Neural cell (in vitro differentiated cells): ENCODE measurements at regions not wholly inside any gene's neighbourhood (a gene's known extent, or its start where the extent isn't known, plus 50 kb on each side); places are given as distances from the start of the nearest gene placed in this dataset.

Source experiments
- H2AFZ ChIP-seq: fragments of 200-600, 300-800 bp; sonication (generic), shearing (Covaris generic); 2 replicates; pipeline ENCODE4 v1.6.0; 2014; ENCODE audit warnings: low read depth, mild to moderate bottlenecking, antibody characterized with exemption, low read length, moderate library complexity
- H3F3A ChIP-seq: fragments of 200-600 bp; shearing (Covaris generic); 2 replicates; pipeline ENCODE4 v1.6.1; 2016; ENCODE audit warnings: mild to moderate bottlenecking, moderate library complexity, mixed read lengths, antibody characterized with exemption, low read length; ENCODE audit not compliant: insufficient read depth, poor library complexity, severe bottlenecking
- H3K27ac ChIP-seq: fragments of 200-600, 300-800 bp; sonication (generic), shearing (Covaris generic); 2 replicates; pipeline ENCODE4 v1.5.1; 2014; ENCODE audit warnings: mild to moderate bottlenecking, low read length, moderate library complexity
- H3K27me3 ChIP-seq: fragments of 300-800, 200-600 bp; sonication (generic), shearing (Covaris generic); 2 replicates; pipeline ENCODE4 v1.6.0; 2014; ENCODE audit warnings: mild to moderate bottlenecking, low read depth, low read length, moderate library complexity; ENCODE audit not compliant: insufficient read depth
- H3K36me3 ChIP-seq: fragments of 300-800, 200-600 bp; sonication (generic), shearing (Covaris generic); 2 replicates; pipeline ENCODE4 v1.5.1; 2014; ENCODE audit warnings: mild to moderate bottlenecking, antibody characterized with exemption, low read length, moderate library complexity; ENCODE audit not compliant: insufficient read depth
- H3K4me2 ChIP-seq: fragments of 300-800, 200-600 bp; sonication (generic), shearing (Covaris generic); 2 replicates; pipeline ENCODE4 v1.6.0; 2014; ENCODE audit warnings: mild to moderate bottlenecking, low read length
- H3K4me3 ChIP-seq: fragments of 300-800, 200-600 bp; sonication (generic), shearing (Covaris generic); 2 replicates; pipeline ENCODE4 v1.5.1; 2014; ENCODE audit warnings: mild to moderate bottlenecking, low read length, moderate library complexity
- H3K79me2 ChIP-seq: fragments of 200-600 bp; shearing (Covaris generic); replicated peaks from 2 replicates; pipeline ENCODE4 v1.6.0; 2014; ENCODE audit warnings: mild to moderate bottlenecking, low read length, moderate library complexity; ENCODE audit not compliant: insufficient read depth
- H3K9ac ChIP-seq: fragments of 300-800, 200-600 bp; sonication (generic), shearing (Covaris generic); 2 replicates; pipeline ENCODE4 v1.6.1; 2016; ENCODE audit warnings: mild to moderate bottlenecking, low read length, mixed read lengths
- H3K9me2 ChIP-seq: fragments of 200-600 bp; shearing (Covaris generic); 2 replicates; pipeline ENCODE4 v1.6.1; 2016; ENCODE audit warnings: mild to moderate bottlenecking, low read length, mixed read lengths; ENCODE audit not compliant: insufficient read depth
- H3K9me3 ChIP-seq: fragments of 200-600, 300-800 bp; sonication (generic), shearing (Covaris generic); 2 replicates; pipeline ENCODE4 v1.6.1; 2016; ENCODE audit warnings: mild to moderate bottlenecking, mixed run types, low read length, moderate library complexity, mixed read lengths
- H4K20me1 ChIP-seq: fragments of 200-600 bp; shearing (Covaris generic); 2 replicates; pipeline ENCODE4 v1.6.1; 2016; ENCODE audit warnings: mild to moderate bottlenecking, mixed run types; ENCODE audit not compliant: insufficient read depth
- EP300 ChIP-seq: fragments of 450-650 bp; conservative IDR thresholded peaks from 2 replicates; pipeline ENCODE4 v1.6.1; 2014; ENCODE audit warnings: antibody characterized with exemption, mild to moderate bottlenecking, moderate library complexity; ENCODE audit not compliant: poor library complexity, severe bottlenecking
- EZH2 ChIP-seq: fragments of 200-600, 300-800 bp; shearing (Covaris generic), sonication (generic); IDR thresholded peaks from 2 replicates; pipeline ENCODE4 v1.6.1; 2014; ENCODE audit warnings: antibody characterized with exemption, low read length, borderline replicate concordance, mild to moderate bottlenecking; ENCODE audit not compliant: insufficient read depth, poor library complexity, severe bottlenecking
- MXI1 ChIP-seq: fragments of 450-650 bp; conservative IDR thresholded peaks from 2 replicates; pipeline ENCODE4 v1.6.1; 2014; ENCODE audit warnings: antibody characterized with exemption, mild to moderate bottlenecking; ENCODE audit not compliant: poor library complexity, severe bottlenecking
- POLR2AphosphoS5 ChIP-seq: IDR thresholded peaks from 2 replicates; pipeline ENCODE4 v1.6.1; 2012
- RAD21 ChIP-seq: fragments of 450-650 bp; conservative IDR thresholded peaks from 2 replicates; pipeline ENCODE4 v1.6.1; 2014; ENCODE audit warnings: antibody characterized with exemption, mild to moderate bottlenecking, moderate library complexity
- SMC3 ChIP-seq: fragments of 450-650 bp; conservative IDR thresholded peaks from 2 replicates; pipeline ENCODE4 v1.6.1; 2014; ENCODE audit warnings: antibody characterized with exemption, mild to moderate bottlenecking, moderate library complexity; ENCODE audit not compliant: poor library complexity
- TAF1 ChIP-seq: IDR thresholded peaks from 2 replicates; pipeline ENCODE4 v1.6.1; 2012; ENCODE audit warnings: low read depth
- TF ChIP-seq, protein P1 (sequence below): IDR thresholded peaks from 2 replicates; pipeline ENCODE4 v1.6.1; 2012; ENCODE audit warnings: borderline replicate concordance
- TF ChIP-seq, protein P2 (sequence below): fragments of 450-650 bp; IDR thresholded peaks from 2 replicates; pipeline ENCODE4 v1.5.1; 2014; ENCODE audit warnings: antibody characterized with exemption, mild to moderate bottlenecking, moderate library complexity; ENCODE audit not compliant: poor library complexity, severe bottlenecking

DNA sequence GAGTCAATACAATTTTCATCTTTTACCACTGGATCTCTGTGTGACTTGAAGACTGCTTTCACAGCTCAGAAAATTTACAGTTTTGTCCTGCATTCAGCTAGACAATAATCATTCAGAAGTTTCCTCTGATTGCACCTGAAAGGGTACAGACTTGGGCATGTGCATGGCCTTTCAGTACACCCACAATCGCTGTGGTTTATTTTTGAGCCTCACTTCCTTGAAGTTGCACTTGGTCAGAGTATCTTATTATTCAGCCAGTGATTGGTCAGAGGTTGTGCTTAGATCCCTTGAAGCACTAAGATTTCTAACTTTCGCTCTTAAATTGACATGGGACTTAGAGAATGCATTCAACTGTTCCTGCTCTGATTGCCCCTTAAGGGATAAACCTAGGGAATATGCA lies 508.2 kb downstream of the FAM181B start:
- no peaks in the 10 kb centered on the region for H3F3A ChIP-seq
- no peak overlapping the region for H2AFZ ChIP-seq
- H3K27ac ChIP-seq: no peak overlapping the region
- no peak for TF ChIP-seq RAD21
- TF ChIP-seq EP300: no peak
- TF ChIP-seq MXI1: no peak
- no peak for TF ChIP-seq POLR2AphosphoS5
- no peak for TF ChIP-seq EZH2
- no peak for TF ChIP-seq SMC3
- TF ChIP-seq, protein P1, sequence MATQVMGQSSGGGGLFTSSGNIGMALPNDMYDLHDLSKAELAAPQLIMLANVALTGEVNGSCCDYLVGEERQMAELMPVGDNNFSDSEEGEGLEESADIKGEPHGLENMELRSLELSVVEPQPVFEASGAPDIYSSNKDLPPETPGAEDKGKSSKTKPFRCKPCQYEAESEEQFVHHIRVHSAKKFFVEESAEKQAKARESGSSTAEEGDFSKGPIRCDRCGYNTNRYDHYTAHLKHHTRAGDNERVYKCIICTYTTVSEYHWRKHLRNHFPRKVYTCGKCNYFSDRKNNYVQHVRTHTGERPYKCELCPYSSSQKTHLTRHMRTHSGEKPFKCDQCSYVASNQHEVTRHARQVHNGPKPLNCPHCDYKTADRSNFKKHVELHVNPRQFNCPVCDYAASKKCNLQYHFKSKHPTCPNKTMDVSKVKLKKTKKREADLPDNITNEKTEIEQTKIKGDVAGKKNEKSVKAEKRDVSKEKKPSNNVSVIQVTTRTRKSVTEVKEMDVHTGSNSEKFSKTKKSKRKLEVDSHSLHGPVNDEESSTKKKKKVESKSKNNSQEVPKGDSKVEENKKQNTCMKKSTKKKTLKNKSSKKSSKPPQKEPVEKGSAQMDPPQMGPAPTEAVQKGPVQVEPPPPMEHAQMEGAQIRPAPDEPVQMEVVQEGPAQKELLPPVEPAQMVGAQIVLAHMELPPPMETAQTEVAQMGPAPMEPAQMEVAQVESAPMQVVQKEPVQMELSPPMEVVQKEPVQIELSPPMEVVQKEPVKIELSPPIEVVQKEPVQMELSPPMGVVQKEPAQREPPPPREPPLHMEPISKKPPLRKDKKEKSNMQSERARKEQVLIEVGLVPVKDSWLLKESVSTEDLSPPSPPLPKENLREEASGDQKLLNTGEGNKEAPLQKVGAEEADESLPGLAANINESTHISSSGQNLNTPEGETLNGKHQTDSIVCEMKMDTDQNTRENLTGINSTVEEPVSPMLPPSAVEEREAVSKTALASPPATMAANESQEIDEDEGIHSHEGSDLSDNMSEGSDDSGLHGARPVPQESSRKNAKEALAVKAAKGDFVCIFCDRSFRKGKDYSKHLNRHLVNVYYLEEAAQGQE: no peak
- TF ChIP-seq, protein P2, sequence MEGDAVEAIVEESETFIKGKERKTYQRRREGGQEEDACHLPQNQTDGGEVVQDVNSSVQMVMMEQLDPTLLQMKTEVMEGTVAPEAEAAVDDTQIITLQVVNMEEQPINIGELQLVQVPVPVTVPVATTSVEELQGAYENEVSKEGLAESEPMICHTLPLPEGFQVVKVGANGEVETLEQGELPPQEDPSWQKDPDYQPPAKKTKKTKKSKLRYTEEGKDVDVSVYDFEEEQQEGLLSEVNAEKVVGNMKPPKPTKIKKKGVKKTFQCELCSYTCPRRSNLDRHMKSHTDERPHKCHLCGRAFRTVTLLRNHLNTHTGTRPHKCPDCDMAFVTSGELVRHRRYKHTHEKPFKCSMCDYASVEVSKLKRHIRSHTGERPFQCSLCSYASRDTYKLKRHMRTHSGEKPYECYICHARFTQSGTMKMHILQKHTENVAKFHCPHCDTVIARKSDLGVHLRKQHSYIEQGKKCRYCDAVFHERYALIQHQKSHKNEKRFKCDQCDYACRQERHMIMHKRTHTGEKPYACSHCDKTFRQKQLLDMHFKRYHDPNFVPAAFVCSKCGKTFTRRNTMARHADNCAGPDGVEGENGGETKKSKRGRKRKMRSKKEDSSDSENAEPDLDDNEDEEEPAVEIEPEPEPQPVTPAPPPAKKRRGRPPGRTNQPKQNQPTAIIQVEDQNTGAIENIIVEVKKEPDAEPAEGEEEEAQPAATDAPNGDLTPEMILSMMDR: no peak
- TF ChIP-seq TAF1: no peak
- H3K27me3 ChIP-seq: no peaks in the 10 kb centered on the region
- no peaks in the 10 kb centered on the region for H3K9me3 ChIP-seq
- no peaks in the 10 kb centered on the region for H3K79me2 ChIP-seq
- no peak overlapping the region for H3K4me3 ChIP-seq
- H3K9ac ChIP-seq: no peak overlapping the region
- no peak overlapping the region for H3K4me2 ChIP-seq
- H3K9me2 ChIP-seq: no peaks in the 10 kb centered on the region
- no peaks in the 10 kb centered on the region for H3K36me3 ChIP-seq
- H4K20me1 ChIP-seq: no peaks in the 10 kb centered on the region

DNA sequence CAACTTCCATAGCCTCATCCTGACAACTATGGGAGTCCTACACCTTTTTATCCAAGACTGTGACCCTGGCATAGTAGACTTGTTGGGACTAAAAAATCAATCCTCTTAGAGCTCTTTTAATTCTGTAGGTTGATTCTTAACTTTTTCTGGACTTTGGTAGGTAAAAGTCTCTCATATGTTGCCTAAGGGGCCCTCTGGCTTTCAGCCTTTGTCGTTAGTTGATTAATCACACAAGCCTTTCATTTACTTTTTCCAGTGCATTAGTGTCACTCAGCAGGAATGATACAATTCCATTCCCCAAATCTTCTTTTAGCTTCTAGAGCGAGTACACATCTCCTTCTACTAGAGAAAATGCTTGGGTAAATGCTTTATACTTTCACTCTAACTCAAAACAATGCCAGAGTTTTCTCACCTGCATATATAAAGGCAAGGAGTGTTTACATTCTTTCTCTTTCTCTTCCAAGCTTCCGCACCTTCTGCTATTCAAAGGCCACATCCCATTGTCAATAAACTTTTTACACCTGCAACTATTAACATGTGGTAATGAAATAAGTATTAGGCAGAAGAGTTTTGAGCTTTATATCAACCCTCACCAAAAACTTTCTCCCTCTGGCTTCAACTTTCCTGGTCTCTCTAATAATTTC lies 516.6 kb downstream of the FAM181B start:
- Histone ChIP-seq H3K79me2 (no peaks in the 10 kb centered on the region), H3K27ac (no peak overlapping the region), H3K9me3 (no peaks in the 10 kb centered on the region), H3K27me3 (no peaks in the 10 kb centered on the region), H3K36me3 (no peaks in the 10 kb centered on the region), H4K20me1 (no peaks in the 10 kb centered on the region), H2AFZ (no peak overlapping the region), H3F3A (no peaks in the 10 kb centered on the region), H3K4me3 (no peak overlapping the region), H3K9me2 (no peaks in the 10 kb centered on the region), H3K9ac (no peak overlapping the region), H3K4me2 (no peak overlapping the region)
- TF ChIP-seq TAF1: no peak

DNA sequence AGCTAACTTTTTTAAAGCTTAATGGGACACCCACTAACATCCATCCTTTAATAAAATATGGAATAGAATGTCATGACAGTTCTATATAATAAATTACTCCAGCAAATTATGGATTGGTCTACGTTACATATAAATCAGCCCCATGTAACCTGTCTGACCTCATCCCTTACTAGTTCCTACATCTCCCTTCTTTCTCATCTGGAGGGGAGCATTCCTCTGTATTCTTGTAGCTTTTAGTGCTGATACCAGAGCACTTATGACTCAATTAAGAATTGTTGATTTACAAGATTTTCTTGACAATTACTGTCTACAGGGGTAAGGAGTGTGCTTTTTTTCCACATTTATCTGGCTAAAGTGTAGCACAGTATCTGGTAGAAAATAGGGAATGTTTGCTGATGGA lies 523.7 kb downstream of the FAM181B start:
- no peak overlapping the region for H3K4me3 ChIP-seq
- H3K9me2 ChIP-seq: no peaks in the 10 kb centered on the region
- TF ChIP-seq EZH2 (no peak), POLR2AphosphoS5 (no peak)
- TF ChIP-seq, protein P2: no peak
- H3K79me2 ChIP-seq: no peaks in the 10 kb centered on the region
- H3F3A ChIP-seq: no peaks in the 10 kb centered on the region
- H3K4me2 ChIP-seq: no peak overlapping the region
- no peaks in the 10 kb centered on the region for H3K9me3 ChIP-seq
- no peaks in the 10 kb centered on the region for H3K27me3 ChIP-seq
- no peaks in the 10 kb centered on the region for H3K36me3 ChIP-seq
- no peaks in the 10 kb centered on the region for H4K20me1 ChIP-seq
- no peak overlapping the region for H3K27ac ChIP-seq
- H3K9ac ChIP-seq: no peak overlapping the region
- no peak overlapping the region for H2AFZ ChIP-seq
